HUDEP-2 (cell line): ENCODE measurements at regions not wholly inside any gene's neighbourhood (a gene's known extent, or its start where the extent isn't known, plus 50 kb on each side); places are given as distances from the start of the nearest gene placed in this dataset.
"Not testable (repeated sequence)": the region's sequence is repeated elsewhere in the genome, so short reads cannot be mapped to it uniquely, and the experiment has no call there.

Experiments
- DNase-seq, 76 experiments: peaks; one replicate each; lab custom pipeline; 2025; ENCODE audit not compliant: unreplicated experiment in 76 of 76; lab: John Stamatoyannopoulos, UW

DNA sequence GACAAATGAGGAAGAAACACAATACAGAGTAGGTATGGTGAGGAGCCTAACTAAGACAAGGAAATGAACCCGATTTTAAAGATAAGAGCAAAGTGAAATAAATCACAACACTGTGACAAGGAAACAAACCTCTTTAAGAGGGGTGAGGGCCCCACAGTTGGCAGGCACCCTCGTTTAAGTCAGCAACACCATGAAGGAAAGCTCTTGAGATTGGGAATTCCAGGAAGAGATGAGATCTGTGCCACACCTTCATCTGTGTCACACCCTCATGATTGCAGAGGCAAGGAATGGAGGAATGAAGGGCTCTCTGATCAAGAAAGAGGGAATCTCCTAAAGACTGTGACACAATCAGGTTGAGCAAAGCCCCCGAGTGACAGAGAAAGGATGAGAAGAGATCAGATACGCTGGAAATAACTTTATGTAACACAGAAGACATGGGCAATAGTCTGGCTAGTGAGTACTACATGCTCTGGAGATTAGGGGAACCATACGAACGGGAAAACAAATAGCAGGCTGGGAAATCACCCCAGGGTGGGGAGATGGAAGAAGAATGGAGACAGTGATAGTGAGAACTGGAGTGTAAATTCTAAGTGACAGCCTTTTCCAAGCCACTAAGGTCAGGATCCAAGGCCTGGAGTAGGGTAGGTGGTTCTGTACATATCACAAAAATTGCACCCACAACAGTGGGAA is 51.7 kb upstream of the TERB2 start:
- DNase-seq, result not testable (repeated sequence)
